Stimulated activated CD8-positive, alpha-beta memory T cell treated with anti-CD3 and anti-CD28 coated beads, Interleukin-7, amount 100 ng/mL, for 4 hours (primary cell): ENCODE measurements at regions not wholly inside any gene's neighbourhood (a gene's known extent, or its start where the extent isn't known, plus 50 kb on each side); places are given as distances from the start of the nearest gene placed in this dataset.

ENCODE experiments used
- DNase-seq, 2 donors: peaks; one replicate each; pipeline ENCODE4 v3.0.0-alpha.2; 2020; ENCODE audit warnings: low read depth in 2 of 2

GRCh38 chr15:46644501-46645481, 1010.0 kb downstream of the SQOR start:
- DNase-seq: no peak

GRCh38 chr15:46646490-46646889, 1011.7 kb downstream of the SQOR start:
- DNase-seq: no peak

GRCh38 chr15:46647046-46647445, 1012.2 kb downstream of the SQOR start:
- no peak for DNase-seq

DNA sequence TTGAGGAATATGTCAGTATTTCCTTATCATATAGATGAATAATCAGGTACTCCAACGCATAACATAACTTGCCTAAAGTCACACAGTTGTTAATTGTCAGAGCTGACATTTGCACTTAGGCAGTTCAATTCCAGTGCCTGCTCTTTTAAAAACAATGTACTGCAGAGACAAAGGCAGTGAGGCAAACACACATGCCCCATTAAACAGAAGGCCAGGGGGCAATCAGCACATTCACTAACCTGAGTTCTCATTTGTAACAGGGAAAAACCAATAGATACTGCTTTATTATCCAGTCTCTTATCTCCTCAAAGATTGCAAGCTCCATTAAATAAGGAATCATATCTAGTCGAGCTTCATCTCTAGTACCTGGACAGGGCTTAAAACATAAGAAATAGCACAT, 1017.4 kb downstream of the SQOR start:
- DNase-seq: no peak

- DNase-seq: no peak
These were observed 1020.2 kb downstream of the SQOR start for GRCh38 chr15:46654993-46655392.

DNA sequence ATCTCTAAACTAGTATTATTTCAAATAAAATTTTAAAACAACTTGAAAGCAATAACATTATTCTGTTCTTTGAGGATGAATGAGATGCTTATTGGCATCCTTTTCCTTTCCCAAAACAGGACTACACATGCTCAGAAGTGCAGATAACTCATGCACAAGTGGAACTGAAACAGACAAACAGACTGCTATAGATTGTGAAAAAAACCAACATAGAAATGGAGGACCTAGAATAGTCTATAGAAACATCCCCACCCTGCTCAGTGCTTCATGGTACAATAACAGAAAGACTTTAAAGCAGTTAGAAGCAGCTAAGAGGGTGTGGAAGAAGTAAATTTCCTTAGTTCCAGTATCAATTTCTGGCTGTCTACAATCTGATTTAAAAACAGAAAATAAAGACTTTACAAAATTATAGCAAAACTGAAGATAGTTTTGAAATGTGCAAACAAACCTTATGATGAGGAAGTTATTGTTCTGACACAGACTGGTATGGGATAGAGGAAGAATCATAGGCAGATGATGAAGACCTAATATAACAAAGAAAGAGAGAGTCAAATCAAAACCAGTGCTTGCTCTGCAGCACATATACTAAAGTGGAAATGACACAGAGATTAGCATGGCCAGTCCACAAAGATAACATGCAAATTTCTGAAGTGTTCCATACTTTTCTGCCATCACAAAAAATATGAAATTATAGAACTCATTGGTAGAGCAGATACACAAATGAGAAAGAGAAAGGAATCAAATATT, 1025.4 kb downstream of the SQOR start:
- no peak for DNase-seq

- no peak for DNase-seq
These were observed 1035.4 kb downstream of the SQOR start for GRCh38 chr15:46670258-46670657.

DNA sequence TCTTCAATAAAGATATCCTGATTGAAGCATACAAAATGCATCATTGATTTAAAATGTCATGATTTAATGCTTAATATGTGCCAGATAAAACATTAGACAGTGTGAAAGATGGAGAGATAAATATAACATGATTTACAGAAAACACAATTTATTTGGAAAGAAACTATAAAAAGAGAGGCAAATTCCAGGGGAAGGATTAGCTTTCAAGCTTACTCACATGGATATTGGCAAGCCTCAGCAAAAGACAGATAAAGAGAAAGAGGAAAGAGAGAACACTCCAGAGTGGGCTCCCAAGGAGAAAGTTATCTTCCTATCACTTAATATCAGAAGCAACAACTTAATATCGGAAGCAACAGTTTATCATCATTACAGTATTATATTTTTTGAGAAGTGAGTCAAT, 1036.5 kb downstream of the SQOR start:
- DNase-seq: no peak

GRCh38 chr15:46672041-46672440, 1037.2 kb downstream of the SQOR start:
- DNase-seq: no peak

DNA sequence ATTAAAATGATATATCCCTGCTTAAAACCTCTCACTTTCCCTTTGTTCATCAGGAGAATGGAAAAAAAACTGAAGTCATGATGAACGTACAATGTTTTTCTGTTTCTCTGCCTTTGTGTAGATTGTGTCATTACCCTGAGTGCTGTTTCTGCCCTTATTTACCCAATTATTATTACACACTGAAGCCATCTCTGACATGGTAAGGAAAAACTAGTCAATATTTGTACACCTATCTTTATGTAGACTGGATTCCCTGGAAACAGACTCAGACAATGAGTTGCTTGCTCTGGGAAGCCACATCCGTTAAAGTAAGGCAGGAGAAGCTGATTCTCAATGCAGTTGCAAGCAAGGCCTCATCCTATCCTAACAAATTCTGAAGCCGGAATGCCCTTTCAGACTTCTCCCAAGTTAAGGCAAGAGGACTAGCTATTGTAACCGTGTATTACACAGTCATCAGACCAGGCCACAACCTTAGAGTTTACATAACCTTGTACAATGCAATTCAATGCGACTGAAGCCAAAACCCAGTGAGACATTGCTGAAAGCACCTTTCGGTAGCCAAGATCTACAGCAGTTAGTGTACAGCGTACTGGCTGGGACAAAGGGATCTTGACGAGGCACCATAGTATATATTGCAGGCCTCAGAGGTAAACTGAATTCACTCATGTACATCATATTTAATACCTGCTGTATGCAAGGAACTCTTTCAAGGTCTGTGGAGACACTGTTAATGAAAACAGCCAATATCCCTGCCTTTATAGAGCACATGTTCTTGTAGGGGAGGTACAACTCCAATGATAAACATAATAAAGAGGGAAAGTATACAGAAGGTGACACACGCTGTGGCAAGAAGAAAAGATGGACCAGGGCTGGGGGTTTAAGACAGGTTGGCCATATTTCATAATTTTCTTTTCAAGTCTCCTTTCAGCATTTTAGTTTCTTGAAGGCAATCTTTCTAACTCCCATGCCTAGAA, 1040.8 kb upstream of the SEMA6D start:
- no peak for DNase-seq

DNA sequence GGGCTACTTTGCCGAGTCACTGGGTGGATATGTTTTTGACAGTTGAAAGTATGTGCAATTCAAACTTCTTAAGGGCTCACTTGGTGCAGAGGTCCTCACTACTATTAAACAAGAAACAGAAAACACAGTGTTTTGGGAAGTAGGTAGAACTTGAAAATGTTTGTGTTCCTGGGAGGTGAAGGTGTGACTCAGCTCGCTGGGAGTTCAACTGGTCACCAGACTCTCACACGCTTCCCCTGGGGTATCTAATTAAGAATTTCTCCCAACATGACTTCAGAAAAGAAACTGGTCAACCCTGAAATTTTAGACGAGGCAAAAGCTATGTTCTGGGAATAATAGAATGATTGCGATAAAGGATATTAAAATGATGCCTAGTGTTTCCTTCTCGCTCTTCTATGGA, 1039.8 kb upstream of the SEMA6D start:
- no peak for DNase-seq

- no peak for DNase-seq
These were observed 1035.4 kb upstream of the SEMA6D start for GRCh38 chr15:46681901-46682300.

DNA sequence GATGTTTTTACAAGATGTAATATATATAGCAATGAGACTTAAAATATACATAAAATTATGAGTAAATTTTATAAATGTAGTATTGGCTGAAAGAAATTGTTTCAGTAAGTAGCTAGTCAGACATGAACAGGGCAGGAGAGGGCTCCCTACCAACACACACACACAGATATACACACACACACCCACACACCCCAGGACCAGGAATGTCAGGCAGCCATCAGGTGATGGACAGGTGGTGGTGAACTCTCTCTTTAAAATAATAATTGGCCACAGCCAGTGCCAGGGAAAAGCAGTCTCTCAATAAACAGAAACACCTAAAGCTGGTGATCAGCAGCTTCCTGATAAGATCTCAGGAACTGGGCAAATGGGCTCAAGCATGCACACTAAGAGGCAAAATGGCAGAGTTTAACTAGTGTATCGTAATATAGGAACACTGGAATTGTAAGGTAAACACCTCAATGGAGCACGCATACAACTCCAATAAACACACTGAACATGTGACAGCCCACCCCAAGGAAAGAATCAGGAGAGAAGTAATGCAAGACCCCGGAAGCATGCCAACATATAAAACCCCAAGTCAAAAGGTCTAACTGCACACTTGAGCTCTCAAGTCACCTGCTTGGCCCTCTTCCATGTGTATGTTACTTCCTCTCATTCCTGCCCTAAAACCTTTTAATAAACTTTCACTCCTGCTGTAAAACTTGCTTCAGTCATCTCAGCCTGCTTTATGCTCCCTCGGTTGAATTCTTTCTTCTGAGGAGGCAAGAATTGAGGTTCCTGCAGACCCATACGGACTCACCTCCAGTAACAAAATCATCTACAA, 1034.1 kb upstream of the SEMA6D start:
- no peak for DNase-seq

DNA sequence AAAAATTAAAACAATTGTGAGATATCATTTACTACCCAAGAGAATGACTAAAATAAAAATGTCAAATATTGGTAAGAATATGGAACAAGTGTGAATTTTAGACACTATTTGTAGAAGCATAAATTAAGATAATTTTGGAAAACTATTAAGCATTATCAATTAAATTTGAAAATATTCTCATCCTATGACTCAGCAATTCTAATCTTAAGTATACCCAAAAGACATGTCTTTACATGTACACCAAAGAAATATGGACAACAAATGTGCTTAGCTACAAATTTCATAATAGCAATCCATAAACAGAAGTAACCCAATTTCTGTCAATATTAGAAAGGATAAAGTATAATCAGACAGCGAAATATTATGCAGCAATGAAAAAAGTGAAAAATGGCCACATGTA, 1032.2 kb upstream of the SEMA6D start:
- no peak for DNase-seq

DNA sequence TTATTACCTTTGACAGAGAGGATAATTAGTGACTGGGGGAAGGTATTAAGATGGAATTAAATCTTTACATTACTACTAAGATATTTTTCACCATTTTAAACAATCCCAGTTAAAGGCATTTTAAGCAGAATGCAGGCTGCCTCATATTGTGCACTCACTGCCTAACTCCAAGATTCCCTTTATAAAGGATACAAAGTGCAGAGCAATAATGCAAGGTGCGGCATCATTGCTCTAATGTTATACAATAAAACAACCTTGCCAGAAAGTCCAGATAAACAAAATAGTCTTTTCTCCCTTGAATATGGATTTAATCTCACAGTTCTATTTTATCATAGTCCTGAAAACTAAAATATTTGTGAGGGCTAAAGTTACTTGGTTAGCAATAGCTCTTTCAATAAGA, 1031.6 kb upstream of the SEMA6D start:
- no peak for DNase-seq

- DNase-seq: no peak
These were observed 1021.0 kb upstream of the SEMA6D start for GRCh38 chr15:46696281-46696680.

DNA sequence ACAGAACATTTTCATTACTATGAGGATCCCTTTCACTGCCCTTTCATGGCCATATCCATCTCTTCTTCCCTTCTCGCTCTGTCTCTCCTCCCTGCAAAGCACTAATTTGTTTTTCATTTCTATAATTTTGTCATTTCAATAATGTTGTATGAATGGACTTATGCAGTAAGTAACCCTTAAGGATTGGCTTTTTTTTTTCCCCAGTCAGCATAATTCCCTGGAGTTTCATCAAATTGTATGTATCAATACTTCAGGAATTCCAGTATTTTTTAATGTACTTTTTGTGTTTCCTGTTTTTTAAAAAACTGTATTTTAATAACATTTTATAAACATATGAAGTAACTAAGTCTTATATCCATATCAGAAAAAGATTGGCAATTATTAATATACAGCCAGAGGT, 1016.0 kb upstream of the SEMA6D start:
- no peak for DNase-seq

- no peak for DNase-seq
These were observed 1015.4 kb upstream of the SEMA6D start for GRCh38 chr15:46701896-46702295.

- DNase-seq: no peak
These were observed 1014.1 kb upstream of the SEMA6D start for GRCh38 chr15:46703020-46703861.
